Thyroid gland (tissue), 4 donors: ENCODE measurements at regions not wholly inside any gene's neighbourhood (a gene's known extent, or its start where the extent isn't known, plus 50 kb on each side); places are given as distances from the start of the nearest gene placed in this dataset.

Experiments used
- POLR2A ChIP-seq, 2 donors: fragments of 450-650 bp; IDR thresholded peaks; one replicate each; pipeline ENCODE4 v1.6.1; 2017; ENCODE audit warnings: antibody characterized with exemption in 2 of 2, mild to moderate bottlenecking in 2 of 2, moderate library complexity in 1 of 2
- TF ChIP-seq, protein P1 (sequence below), 6 experiments: fragments of 200-600 bp in 3 of 6; fragments of 450-650 bp in 3 of 6; sonication (generic) in 3 of 6; IDR thresholded peaks; one replicate each; pipeline ENCODE4 v1.5.1; 2016 to 2019; ENCODE audit warnings: antibody characterized with exemption in 6 of 6, mild to moderate bottlenecking in 2 of 6, inconsistent platforms in 1 of 6, moderate library complexity in 1 of 6

DNA sequence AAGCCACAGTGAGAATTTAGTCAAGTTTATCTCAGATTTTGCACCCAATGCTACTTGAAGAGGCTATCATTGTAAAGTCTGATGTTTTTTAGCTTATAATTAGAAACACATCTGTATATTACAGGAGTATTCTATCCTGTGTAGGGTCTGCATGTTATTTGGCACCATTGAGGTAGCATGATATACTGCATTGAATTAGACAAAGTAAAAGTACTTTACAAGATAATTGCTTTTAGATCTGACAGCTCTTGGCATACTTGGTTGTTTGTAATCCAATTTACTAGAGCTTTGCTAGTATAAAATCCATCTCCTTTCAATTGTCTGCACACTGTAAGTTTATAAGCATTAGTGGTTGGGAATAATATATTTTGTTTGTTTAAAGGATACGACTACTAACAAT lies 714.3 kb downstream of the ANKRD7 start:
- TF ChIP-seq, protein P1, sequence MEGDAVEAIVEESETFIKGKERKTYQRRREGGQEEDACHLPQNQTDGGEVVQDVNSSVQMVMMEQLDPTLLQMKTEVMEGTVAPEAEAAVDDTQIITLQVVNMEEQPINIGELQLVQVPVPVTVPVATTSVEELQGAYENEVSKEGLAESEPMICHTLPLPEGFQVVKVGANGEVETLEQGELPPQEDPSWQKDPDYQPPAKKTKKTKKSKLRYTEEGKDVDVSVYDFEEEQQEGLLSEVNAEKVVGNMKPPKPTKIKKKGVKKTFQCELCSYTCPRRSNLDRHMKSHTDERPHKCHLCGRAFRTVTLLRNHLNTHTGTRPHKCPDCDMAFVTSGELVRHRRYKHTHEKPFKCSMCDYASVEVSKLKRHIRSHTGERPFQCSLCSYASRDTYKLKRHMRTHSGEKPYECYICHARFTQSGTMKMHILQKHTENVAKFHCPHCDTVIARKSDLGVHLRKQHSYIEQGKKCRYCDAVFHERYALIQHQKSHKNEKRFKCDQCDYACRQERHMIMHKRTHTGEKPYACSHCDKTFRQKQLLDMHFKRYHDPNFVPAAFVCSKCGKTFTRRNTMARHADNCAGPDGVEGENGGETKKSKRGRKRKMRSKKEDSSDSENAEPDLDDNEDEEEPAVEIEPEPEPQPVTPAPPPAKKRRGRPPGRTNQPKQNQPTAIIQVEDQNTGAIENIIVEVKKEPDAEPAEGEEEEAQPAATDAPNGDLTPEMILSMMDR (IDR thresholded peaks at IDR 0.05): no peak
- TF ChIP-seq POLR2A (IDR thresholded peaks at IDR 0.05): no peak
